ENCODE measurements at regions not wholly inside any gene's neighbourhood (a gene's known extent, or its start where the extent isn't known, plus 50 kb on each side); places are given as distances from the start of the nearest gene placed in this dataset.

DNA sequence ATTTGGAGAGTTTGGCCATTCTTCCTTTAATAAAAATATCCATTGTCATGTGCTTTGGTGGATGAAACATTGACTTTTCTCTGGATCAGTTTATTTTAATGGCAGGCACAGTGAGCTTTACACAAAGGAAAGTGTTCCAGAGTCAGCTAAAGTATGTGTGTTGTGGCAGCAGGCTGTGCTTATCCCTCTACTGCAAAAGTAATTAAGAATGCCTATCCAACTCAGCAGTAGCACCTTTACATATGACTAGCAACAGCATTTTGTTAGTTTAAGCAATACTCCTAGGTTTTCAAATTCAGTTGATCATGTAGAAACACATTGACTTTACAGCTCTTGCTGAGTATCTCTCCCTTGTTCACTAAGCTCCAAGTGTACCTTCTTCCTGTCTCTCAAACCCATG, 730.5 kb upstream of the RGMB start:
- Histone ChIP-seq H3K4me2 (ENCODE audit: insufficient read depth, low read length) (no peak overlapping the region), H3K27me3 (ENCODE audit: insufficient read depth, low read length) (no peaks in the 10 kb centered on the region), H3K36me3 (ENCODE audit: insufficient read depth, low read length) (no peaks in the 10 kb centered on the region), H3K79me2 (ENCODE audit: insufficient read depth, low read length) (no peaks in the 10 kb centered on the region), H4K20me1 (ENCODE audit: insufficient read depth, low read length) (no peaks in the 10 kb centered on the region), H3K27ac (ENCODE audit: low read depth, low read length) (no peak overlapping the region), H3K4me1 (ENCODE audit: insufficient read depth, low read length) (no peaks in the 10 kb centered on the region), H3K4me3 (ENCODE audit: insufficient read depth, low read length) (no peak overlapping the region), H2AFZ (ENCODE audit: low read length) (peak overlapping the region; percentile 48), H3K9me3 (ENCODE audit: low read depth, low read length) (no peaks in the 10 kb centered on the region)
- no peak for DNase-seq (ENCODE audit: insufficient read length, low spot score, missing footprints)
- TF ChIP-seq CTCF (IDR thresholded peaks at IDR 0.05; ENCODE audit: extremely low read depth, low read depth, low read length) = no peak

DNA sequence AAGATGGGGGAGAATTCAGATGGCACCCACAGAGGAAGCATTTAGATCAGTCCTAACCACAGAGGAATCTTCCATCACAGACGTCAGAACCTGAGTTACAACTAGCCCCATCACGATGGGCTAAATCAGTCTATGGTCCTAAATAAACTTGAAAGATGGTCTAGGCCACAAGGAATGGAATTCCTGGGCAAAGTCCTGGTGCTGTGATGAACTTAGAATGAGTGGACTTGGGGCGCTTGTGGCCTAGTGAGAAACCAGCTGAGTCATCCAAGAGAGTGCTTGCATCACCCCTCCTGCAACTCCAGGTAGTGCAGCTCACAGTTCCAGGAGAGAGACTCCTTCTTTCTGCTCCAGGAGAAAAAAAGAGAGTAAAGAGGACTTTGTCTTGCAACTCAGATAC, 722.9 kb upstream of the RGMB start:
- Histone ChIP-seq H2AFZ (ENCODE audit: low read length) (no peak overlapping the region), H3K4me1 (ENCODE audit: insufficient read depth, low read length) (no peaks in the 10 kb centered on the region)

GRCh38 chr5:98053170-98053569, 720.3 kb upstream of the RGMB start:
- no peak for DNase-seq (ENCODE audit: insufficient read length, low spot score, missing footprints)
- H3K4me2 ChIP-seq (ENCODE audit: insufficient read depth, low read length) = no peak overlapping the region
- H4K20me1 ChIP-seq (ENCODE audit: insufficient read depth, low read length) = no peaks in the 10 kb centered on the region
- no peaks in the 10 kb centered on the region for H3K79me2 ChIP-seq (ENCODE audit: insufficient read depth, low read length)
- no peaks in the 10 kb centered on the region for H3K4me1 ChIP-seq (ENCODE audit: insufficient read depth, low read length)
- H3K9me3 ChIP-seq (ENCODE audit: low read depth, low read length) = no peaks in the 10 kb centered on the region
- H3K27me3 ChIP-seq (ENCODE audit: insufficient read depth, low read length) = no peaks in the 10 kb centered on the region
- no peaks in the 10 kb centered on the region for H3K36me3 ChIP-seq (ENCODE audit: insufficient read depth, low read length)
- no peak overlapping the region for H2AFZ ChIP-seq (ENCODE audit: low read length)
- H3K4me3 ChIP-seq (ENCODE audit: insufficient read depth, low read length) = no peak overlapping the region
- no peak overlapping the region for H3K27ac ChIP-seq (ENCODE audit: low read depth, low read length)
- no peak for TF ChIP-seq CTCF (IDR thresholded peaks at IDR 0.05; ENCODE audit: extremely low read depth, low read depth, low read length)

More for the DNA sequence above, 722.9 kb upstream of the RGMB start:
- no peak for TF ChIP-seq CTCF (IDR thresholded peaks at IDR 0.05; ENCODE audit: extremely low read depth, low read depth, low read length)
- H3K27me3 ChIP-seq (ENCODE audit: insufficient read depth, low read length) = no peaks in the 10 kb centered on the region
- H3K4me2 ChIP-seq (ENCODE audit: insufficient read depth, low read length) = no peak overlapping the region
- no peaks in the 10 kb centered on the region for H3K79me2 ChIP-seq (ENCODE audit: insufficient read depth, low read length)
- H3K4me3 ChIP-seq (ENCODE audit: insufficient read depth, low read length) = no peak overlapping the region
- H3K9me3 ChIP-seq (ENCODE audit: low read depth, low read length) = no peaks in the 10 kb centered on the region
- no peak overlapping the region for H3K27ac ChIP-seq (ENCODE audit: low read depth, low read length)
- no peaks in the 10 kb centered on the region for H4K20me1 ChIP-seq (ENCODE audit: insufficient read depth, low read length)
- no peaks in the 10 kb centered on the region for H3K36me3 ChIP-seq (ENCODE audit: insufficient read depth, low read length)
- DNase-seq (ENCODE audit: insufficient read length, low spot score, missing footprints) = no peak

- TF ChIP-seq CTCF (IDR thresholded peaks at IDR 0.05; ENCODE audit: extremely low read depth, low read depth, low read length) = no peak
- H4K20me1 ChIP-seq (ENCODE audit: insufficient read depth, low read length) = no peaks in the 10 kb centered on the region
- peak; percentile 17 for DNase-seq (ENCODE audit: insufficient read length, low spot score, missing footprints)
- no peaks in the 10 kb centered on the region for H3K27me3 ChIP-seq (ENCODE audit: insufficient read depth, low read length)
- no peak overlapping the region for H3K4me2 ChIP-seq (ENCODE audit: insufficient read depth, low read length)
- H2AFZ ChIP-seq (ENCODE audit: low read length) = no peak overlapping the region
- no peaks in the 10 kb centered on the region for H3K79me2 ChIP-seq (ENCODE audit: insufficient read depth, low read length)
- H3K4me1 ChIP-seq (ENCODE audit: insufficient read depth, low read length) = no peaks in the 10 kb centered on the region
- H3K4me3 ChIP-seq (ENCODE audit: insufficient read depth, low read length) = no peak overlapping the region
- no peak overlapping the region for H3K27ac ChIP-seq (ENCODE audit: low read depth, low read length)
- no peaks in the 10 kb centered on the region for H3K36me3 ChIP-seq (ENCODE audit: insufficient read depth, low read length)
- H3K9me3 ChIP-seq (ENCODE audit: low read depth, low read length) = no peaks in the 10 kb centered on the region
These were observed 713.3 kb upstream of the RGMB start for GRCh38 chr5:98060148-98060547.

Data from osteoblast (primary cell).